A673 (cell line): ENCODE measurements at regions not wholly inside any gene's neighbourhood (a gene's known extent, or its start where the extent isn't known, plus 50 kb on each side); places are given as distances from the start of the nearest gene placed in this dataset.

Experiments
- BruUV-seq: library from RNA; stranded (reverse); fragments of 400-500 nt; replicated peaks from 2 replicates; lab custom pipeline; 2021; lab: Mats Ljungman, UMichigan
- CTCF ChIA-PET: fragments of 300-600 bp; sonication (Branson Sonifier 250); formaldehyde crosslinking; loops from one replicate; lab custom pipeline; 2022; ENCODE audit warnings: antibody characterized with exemption; lab: Charles Lee
- POLR2A ChIA-PET: fragments of 300-600 bp; sonication (Branson Sonifier 250); formaldehyde crosslinking; loops from one replicate; lab custom pipeline; 2022; ENCODE audit warnings: antibody characterized with exemption; ENCODE audit not compliant: low non-redundant PET; lab: Charles Lee
- DNase-seq: peaks from one replicate; pipeline ENCODE4 v3.0.0-alpha.2; 2015; ENCODE audit warnings: low spot score
- H3K27ac ChIP-seq: fragments of 200-600 bp; sonication (generic); 2 replicates; pipeline ENCODE4 v1.5.1; 2016; ENCODE audit warnings: mixed run types, low read depth, mild to moderate bottlenecking, mixed read lengths, antibody characterized with exemption, low read length; ENCODE audit not compliant: poor library complexity, severe bottlenecking
- H3K27me3 ChIP-seq: fragments of 200-600 bp; sonication (generic); replicated peaks from 2 replicates; pipeline ENCODE4 v1.6.1; 2017; ENCODE audit warnings: mixed run types, low read depth, mild to moderate bottlenecking, mixed read lengths, antibody characterized with exemption, low read length; ENCODE audit not compliant: insufficient read depth, poor library complexity
- H3K36me3 ChIP-seq: fragments of 200-600 bp; sonication (generic); 2 replicates; pipeline ENCODE4 v1.6.1; 2016; ENCODE audit warnings: mixed run types, mild to moderate bottlenecking, mixed read lengths, antibody characterized with exemption, low read length; ENCODE audit not compliant: insufficient read depth, poor library complexity, severe bottlenecking
- H3K4me1 ChIP-seq: fragments of 200-600 bp; sonication (generic); 2 replicates; pipeline ENCODE4 v1.6.1; 2017; ENCODE audit warnings: mixed run types, mild to moderate bottlenecking, mixed read lengths, antibody characterized with exemption, low read length; ENCODE audit not compliant: insufficient read depth, poor library complexity, severe bottlenecking
- H3K4me3 ChIP-seq: fragments of 200-600 bp; sonication (generic); 2 replicates; pipeline ENCODE4 v1.5.1; 2016; ENCODE audit warnings: low read depth, mixed run types, mild to moderate bottlenecking, mixed read lengths, low read length; ENCODE audit not compliant: poor library complexity, severe bottlenecking
- H3K9me3 ChIP-seq: fragments of 200-600 bp; sonication (generic); 2 replicates; pipeline ENCODE4 v1.6.1; 2016; ENCODE audit warnings: mixed run types, low read depth, mild to moderate bottlenecking, mixed read lengths, antibody characterized with exemption, low read length; ENCODE audit not compliant: poor library complexity, severe bottlenecking
- EZH2 ChIP-seq: fragments of 200-600 bp; sonication (generic); IDR thresholded peaks from 2 replicates; pipeline ENCODE4 v1.6.1; 2017; ENCODE audit warnings: borderline replicate concordance, low read depth, mild to moderate bottlenecking, mixed read lengths, antibody characterized with exemption, low read length; ENCODE audit not compliant: poor library complexity, severe bottlenecking
- intact Hi-C: fragments of 100-400 bp; cut with micrococcal nuclease; formaldehyde crosslinking; loops from one replicate; pipeline ENCODE4 v1.10.0; 2022; ENCODE audit not compliant: unreplicated experiment
- TF ChIP-seq, protein P1 (sequence below): fragments of 300-800, 200-600 bp; sonication (generic); conservative IDR thresholded peaks from 2 replicates; pipeline ENCODE4 v1.5.1; 2017; ENCODE audit warnings: low read depth, mild to moderate bottlenecking, antibody characterized with exemption, low read length, moderate library complexity, mixed read lengths

DNA sequence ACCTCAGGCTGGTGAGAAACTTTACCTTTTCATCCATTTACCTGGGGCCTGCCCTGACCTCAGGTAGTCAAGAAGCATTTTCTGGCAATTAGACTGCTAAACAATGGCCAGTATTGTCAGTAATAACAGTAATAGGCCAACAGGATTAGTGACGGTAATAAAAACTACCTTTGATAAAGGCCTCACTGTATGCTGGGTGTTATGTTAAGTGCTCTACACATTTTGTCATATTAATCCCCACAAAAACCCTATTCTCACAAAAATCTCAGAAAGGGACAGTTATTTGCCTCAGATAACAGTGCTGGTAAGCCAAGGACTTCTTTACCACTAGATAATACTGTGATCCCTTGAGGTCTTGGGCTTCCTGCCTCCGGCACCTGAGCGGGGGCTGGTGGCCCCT, 191.4 kb downstream of the FOXD2 start:
- DNase-seq = no peak
- intact Hi-C loops = no loop called here
- Histone ChIP-seq H3K4me1 (no peaks in the 10 kb centered on the region), H3K27ac (no peak overlapping the region), H3K36me3 (no peaks in the 10 kb centered on the region), H3K4me3 (no peak overlapping the region), H3K9me3 (no peaks in the 10 kb centered on the region), H3K27me3 (peaks cover 9% of the 10 kb centered on the region)
- BruUV-seq = no TSS peak
- ChIA-PET POLR2A (no interaction called here), CTCF (no interaction called here)
- TF ChIP-seq EZH2 = no peak
- TF ChIP-seq, protein P1, sequence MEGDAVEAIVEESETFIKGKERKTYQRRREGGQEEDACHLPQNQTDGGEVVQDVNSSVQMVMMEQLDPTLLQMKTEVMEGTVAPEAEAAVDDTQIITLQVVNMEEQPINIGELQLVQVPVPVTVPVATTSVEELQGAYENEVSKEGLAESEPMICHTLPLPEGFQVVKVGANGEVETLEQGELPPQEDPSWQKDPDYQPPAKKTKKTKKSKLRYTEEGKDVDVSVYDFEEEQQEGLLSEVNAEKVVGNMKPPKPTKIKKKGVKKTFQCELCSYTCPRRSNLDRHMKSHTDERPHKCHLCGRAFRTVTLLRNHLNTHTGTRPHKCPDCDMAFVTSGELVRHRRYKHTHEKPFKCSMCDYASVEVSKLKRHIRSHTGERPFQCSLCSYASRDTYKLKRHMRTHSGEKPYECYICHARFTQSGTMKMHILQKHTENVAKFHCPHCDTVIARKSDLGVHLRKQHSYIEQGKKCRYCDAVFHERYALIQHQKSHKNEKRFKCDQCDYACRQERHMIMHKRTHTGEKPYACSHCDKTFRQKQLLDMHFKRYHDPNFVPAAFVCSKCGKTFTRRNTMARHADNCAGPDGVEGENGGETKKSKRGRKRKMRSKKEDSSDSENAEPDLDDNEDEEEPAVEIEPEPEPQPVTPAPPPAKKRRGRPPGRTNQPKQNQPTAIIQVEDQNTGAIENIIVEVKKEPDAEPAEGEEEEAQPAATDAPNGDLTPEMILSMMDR = no peak

DNA sequence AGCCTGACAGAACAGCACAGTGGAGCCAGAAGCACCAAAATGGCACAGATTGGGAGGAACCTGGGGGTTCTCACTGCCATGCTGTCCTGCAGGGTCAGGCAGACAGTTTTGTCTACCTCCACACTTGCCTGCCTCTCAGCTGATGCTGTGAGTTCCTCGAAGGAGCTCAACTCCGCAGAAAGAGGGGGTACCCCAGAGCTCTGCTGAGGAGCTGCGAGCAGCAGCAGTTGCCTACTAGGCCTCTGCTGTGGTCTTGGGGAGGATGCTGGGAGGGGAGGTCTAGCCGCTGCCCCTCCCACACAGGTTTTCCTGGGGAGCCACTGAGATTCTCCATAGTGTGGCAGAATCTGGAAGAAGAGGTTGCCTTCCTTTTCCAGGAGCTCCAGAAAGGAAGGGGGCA, 192.5 kb downstream of the FOXD2 start:
- CTCF ChIA-PET = no interaction called here
- Histone ChIP-seq H3K27me3 (peaks cover 9% of the 10 kb centered on the region), H3K4me1 (no peaks in the 10 kb centered on the region), H3K9me3 (no peaks in the 10 kb centered on the region), H3K27ac (no peak overlapping the region), H3K36me3 (no peaks in the 10 kb centered on the region), H3K4me3 (no peak overlapping the region)
- BruUV-seq = no TSS peak
- POLR2A ChIA-PET = no interaction called here
- DNase-seq = no peak
- intact Hi-C loops = no loop called here
- no peak for TF ChIP-seq EZH2
- TF ChIP-seq, protein P1 = no peak

DNA sequence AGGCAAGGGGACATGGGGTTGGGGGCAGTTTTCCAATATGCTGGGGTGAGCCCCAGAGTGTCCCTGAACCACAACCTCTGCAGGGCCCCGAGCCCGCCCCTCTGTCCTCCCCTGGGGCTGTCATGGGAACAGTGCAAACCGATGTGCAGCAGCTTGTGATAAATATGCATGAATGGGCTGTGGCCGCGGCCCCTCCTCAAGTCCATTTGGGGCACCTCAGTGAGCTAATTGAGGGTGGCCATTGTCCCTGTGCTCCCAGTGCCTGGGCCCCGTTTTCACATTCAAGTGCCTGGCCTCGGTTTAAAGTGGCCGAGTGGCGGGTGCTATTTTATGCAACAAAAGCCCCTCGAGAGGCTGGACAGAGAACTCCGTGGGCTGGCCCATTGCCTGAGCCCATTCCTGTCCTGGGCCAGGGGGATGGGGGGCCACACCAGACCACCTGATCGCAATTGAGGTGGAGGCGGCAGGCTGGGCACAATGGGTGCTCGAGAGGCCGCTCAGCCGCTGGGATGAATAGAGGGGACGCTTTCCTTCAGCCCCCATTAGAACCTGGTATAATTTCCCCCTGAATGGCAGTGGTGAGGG, 193.7 kb downstream of the FOXD2 start:
- Histone ChIP-seq H3K36me3 (no peaks in the 10 kb centered on the region), H3K27ac (no peak overlapping the region), H3K4me3 (no peak overlapping the region), H3K27me3 (peaks cover 3% of the 10 kb centered on the region), H3K4me1 (no peaks in the 10 kb centered on the region), H3K9me3 (no peaks in the 10 kb centered on the region)
- BruUV-seq = no TSS peak
- DNase-seq = no peak
- POLR2A ChIA-PET = no interaction called here
- no peak for TF ChIP-seq EZH2
- TF ChIP-seq, protein P1 = no peak
- CTCF ChIA-PET = no interaction called here
- intact Hi-C loops = no loop called here
